ENCODE measurements at regions not wholly inside any gene's neighbourhood (a gene's known extent, or its start where the extent isn't known, plus 50 kb on each side); places are given as distances from the start of the nearest gene placed in this dataset.

DNA sequence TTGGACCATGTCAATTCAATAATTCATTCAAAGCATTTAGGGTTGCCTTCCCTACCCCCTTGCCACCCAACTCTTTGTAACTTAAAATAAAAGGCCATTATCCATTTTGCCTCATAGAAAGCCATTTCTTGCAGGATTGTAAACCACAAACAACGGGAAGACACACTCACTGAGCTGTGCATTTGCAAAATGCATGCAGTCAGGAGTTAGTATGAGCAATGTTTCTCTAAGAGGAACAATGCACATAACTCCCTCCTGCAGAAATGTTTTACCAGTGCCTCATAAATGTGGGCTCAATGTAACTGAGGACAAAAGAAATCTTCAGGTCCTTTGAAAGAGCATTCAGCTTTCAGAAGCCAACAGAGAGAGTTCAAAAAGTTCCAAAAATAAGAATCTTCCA, 98.5 kb upstream of the ABCA1 start:
- 0 out of 2 replicates have a peak, but pooled peaks cover 3% of the 10 kb centered on the region for H3K4me1 ChIP-seq (ENCODE audit: low read length)
- H2AFZ ChIP-seq (ENCODE audit: low read depth, low read length) = no peak overlapping the region
- H3K27ac ChIP-seq (ENCODE audit: low read length) = no peak overlapping the region
- no peak for TF ChIP-seq EZH2phosphoT487 (IDR thresholded peaks at IDR 0.05; ENCODE audit: low read depth)
- TF ChIP-seq, protein P1, sequence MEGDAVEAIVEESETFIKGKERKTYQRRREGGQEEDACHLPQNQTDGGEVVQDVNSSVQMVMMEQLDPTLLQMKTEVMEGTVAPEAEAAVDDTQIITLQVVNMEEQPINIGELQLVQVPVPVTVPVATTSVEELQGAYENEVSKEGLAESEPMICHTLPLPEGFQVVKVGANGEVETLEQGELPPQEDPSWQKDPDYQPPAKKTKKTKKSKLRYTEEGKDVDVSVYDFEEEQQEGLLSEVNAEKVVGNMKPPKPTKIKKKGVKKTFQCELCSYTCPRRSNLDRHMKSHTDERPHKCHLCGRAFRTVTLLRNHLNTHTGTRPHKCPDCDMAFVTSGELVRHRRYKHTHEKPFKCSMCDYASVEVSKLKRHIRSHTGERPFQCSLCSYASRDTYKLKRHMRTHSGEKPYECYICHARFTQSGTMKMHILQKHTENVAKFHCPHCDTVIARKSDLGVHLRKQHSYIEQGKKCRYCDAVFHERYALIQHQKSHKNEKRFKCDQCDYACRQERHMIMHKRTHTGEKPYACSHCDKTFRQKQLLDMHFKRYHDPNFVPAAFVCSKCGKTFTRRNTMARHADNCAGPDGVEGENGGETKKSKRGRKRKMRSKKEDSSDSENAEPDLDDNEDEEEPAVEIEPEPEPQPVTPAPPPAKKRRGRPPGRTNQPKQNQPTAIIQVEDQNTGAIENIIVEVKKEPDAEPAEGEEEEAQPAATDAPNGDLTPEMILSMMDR (IDR thresholded peaks at IDR 0.05; ENCODE audit: low read depth, low read length) = no peak
- H3K9me3 ChIP-seq (ENCODE audit: insufficient read depth, low read length) = no peaks in the 10 kb centered on the region
- no peak overlapping the region for H3K4me2 ChIP-seq (ENCODE audit: low read length)
- no peaks in the 10 kb centered on the region for H3K79me2 ChIP-seq (ENCODE audit: low read length)
- no peaks in the 10 kb centered on the region for H3K36me3 ChIP-seq (replicated peaks; ENCODE audit: low read depth, low read length)
- H4K20me1 ChIP-seq (ENCODE audit: insufficient read depth, low read length) = no peaks in the 10 kb centered on the region
- 0 out of 2 replicates have a peak, but pooled peaks cover 4% of the 10 kb centered on the region for H3K27me3 ChIP-seq (ENCODE audit: low read depth, low read length)
- no peak overlapping the region for H3K4me3 ChIP-seq (ENCODE audit: low read length)
- H3K9ac ChIP-seq (ENCODE audit: low read length) = no peak overlapping the region

DNA sequence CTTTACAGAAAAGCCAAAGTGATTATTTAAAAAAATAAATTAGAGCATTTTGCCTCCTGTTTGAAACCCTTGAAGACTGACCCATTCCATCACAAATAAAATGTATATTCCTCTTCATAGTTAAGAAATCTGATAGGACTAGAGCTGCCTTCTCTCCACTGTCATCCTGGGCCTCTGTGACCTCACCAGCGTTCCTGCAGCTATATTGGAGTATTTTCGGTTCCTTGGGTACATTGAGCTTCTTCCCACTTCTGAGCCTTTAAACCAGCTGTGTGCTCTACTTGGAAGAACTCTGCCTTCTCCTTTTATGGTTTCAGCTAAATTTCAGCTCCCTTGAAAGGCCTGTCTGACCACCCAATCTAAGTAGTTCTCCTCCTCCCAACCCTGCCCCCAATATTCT, 99.1 kb upstream of the ABCA1 start:
- Histone ChIP-seq H3K27ac (ENCODE audit: low read length) (no peak overlapping the region), H3K36me3 (replicated peaks; ENCODE audit: low read depth, low read length) (no peaks in the 10 kb centered on the region), H3K9ac (ENCODE audit: low read length) (no peak overlapping the region), H3K27me3 (ENCODE audit: low read depth, low read length) (0 out of 2 replicates have a peak, but pooled peaks cover 4% of the 10 kb centered on the region), H3K9me3 (ENCODE audit: insufficient read depth, low read length) (no peaks in the 10 kb centered on the region), H3K4me3 (ENCODE audit: low read length) (no peak overlapping the region), H4K20me1 (ENCODE audit: insufficient read depth, low read length) (no peaks in the 10 kb centered on the region), H2AFZ (ENCODE audit: low read depth, low read length) (no peak overlapping the region), H3K4me1 (ENCODE audit: low read length) (no peaks in the 10 kb centered on the region), H3K4me2 (ENCODE audit: low read length) (no peak overlapping the region), H3K79me2 (ENCODE audit: low read length) (no peaks in the 10 kb centered on the region)
- TF ChIP-seq, protein P1 (IDR thresholded peaks at IDR 0.05; ENCODE audit: low read depth, low read length) = no peak
- TF ChIP-seq EZH2phosphoT487 (IDR thresholded peaks at IDR 0.05; ENCODE audit: low read depth) = no peak

DNA sequence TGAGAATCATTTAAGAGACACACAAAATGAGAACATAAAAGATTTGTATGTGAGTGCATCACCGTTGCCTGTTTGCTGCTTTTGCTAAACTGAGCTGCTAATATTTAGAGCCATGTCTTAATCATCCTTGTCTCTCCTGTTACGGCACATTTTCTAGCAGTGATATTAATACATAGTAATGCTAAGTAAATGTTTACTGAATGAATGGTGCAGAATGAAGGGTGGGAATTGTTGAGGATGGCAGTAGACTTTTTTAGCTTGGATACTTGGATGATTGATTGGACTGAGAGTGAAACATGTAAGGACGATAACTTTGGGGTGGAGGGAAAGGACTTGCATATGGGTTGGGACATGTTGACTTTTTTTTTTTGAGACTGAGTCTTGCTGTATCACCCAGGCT, 102.3 kb upstream of the ABCA1 start:
- H4K20me1 ChIP-seq (ENCODE audit: insufficient read depth, low read length) = no peaks in the 10 kb centered on the region
- no peak overlapping the region for H3K4me3 ChIP-seq (ENCODE audit: low read length)
- TF ChIP-seq EZH2phosphoT487 (IDR thresholded peaks at IDR 0.05; ENCODE audit: low read depth) = no peak
- TF ChIP-seq, protein P1 (IDR thresholded peaks at IDR 0.05; ENCODE audit: low read depth, low read length) = no peak

DNA sequence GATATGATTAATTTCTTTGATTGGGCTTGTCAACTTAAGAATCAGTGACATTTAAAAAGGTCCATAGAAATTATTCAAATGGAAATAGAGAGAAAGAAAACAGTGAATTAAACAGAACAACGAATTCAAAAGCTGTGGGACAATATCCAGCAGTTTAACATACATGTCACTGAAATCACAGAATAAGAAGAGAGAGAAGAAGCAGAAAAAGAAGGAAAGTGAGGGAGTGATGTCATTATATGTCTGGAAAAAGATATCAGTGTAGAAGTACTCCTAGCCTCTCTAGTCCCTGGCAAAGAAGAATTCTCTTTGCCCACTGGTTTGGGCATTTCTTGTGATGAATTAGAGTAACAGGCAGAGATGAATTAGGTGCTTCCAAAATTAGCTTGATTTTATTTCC, 109.2 kb upstream of the ABCA1 start:
- Histone ChIP-seq H3K9me3 (ENCODE audit: insufficient read depth, low read length) (peaks cover 9% of the 10 kb centered on the region; the same call in 1 of the 2 replicates), H3K4me2 (ENCODE audit: low read length) (no peak overlapping the region), H3K4me3 (ENCODE audit: low read length) (no peak overlapping the region), H3K27me3 (ENCODE audit: low read depth, low read length) (no peaks in the 10 kb centered on the region), H3K79me2 (ENCODE audit: low read length) (no peaks in the 10 kb centered on the region), H4K20me1 (ENCODE audit: insufficient read depth, low read length) (no peaks in the 10 kb centered on the region), H2AFZ (ENCODE audit: low read depth, low read length) (no peak overlapping the region), H3K27ac (ENCODE audit: low read length) (no peak overlapping the region), H3K36me3 (replicated peaks; ENCODE audit: low read depth, low read length) (peaks cover 3% of the 10 kb centered on the region), H3K9ac (ENCODE audit: low read length) (no peak overlapping the region), H3K4me1 (ENCODE audit: low read length) (peaks cover 33% of the 10 kb centered on the region)
- TF ChIP-seq EZH2phosphoT487 (IDR thresholded peaks at IDR 0.05; ENCODE audit: low read depth) = no peak
- TF ChIP-seq, protein P1 (IDR thresholded peaks at IDR 0.05; ENCODE audit: low read depth, low read length) = no peak

More for the DNA sequence above, 102.3 kb upstream of the ABCA1 start:
- Histone ChIP-seq H3K36me3 (replicated peaks; ENCODE audit: low read depth, low read length) (no peaks in the 10 kb centered on the region), H3K27ac (ENCODE audit: low read length) (no peak overlapping the region), H3K4me1 (ENCODE audit: low read length) (no peaks in the 10 kb centered on the region), H3K27me3 (ENCODE audit: low read depth, low read length) (0 out of 2 replicates have a peak, but pooled peaks cover 4% of the 10 kb centered on the region), H3K9me3 (ENCODE audit: insufficient read depth, low read length) (no peaks in the 10 kb centered on the region), H2AFZ (ENCODE audit: low read depth, low read length) (no peak overlapping the region), H3K79me2 (ENCODE audit: low read length) (no peaks in the 10 kb centered on the region), H3K9ac (ENCODE audit: low read length) (no peak overlapping the region), H3K4me2 (ENCODE audit: low read length) (no peak overlapping the region)
